CD4-positive, alpha-beta T cell treated with Interleukin-1 beta for 1 hour (primary cell): ENCODE measurements at regions not wholly inside any gene's neighbourhood (a gene's known extent, or its start where the extent isn't known, plus 50 kb on each side); places are given as distances from the start of the nearest gene placed in this dataset.

Experiments
- DNase-seq, 2 donors: peaks; one replicate each; pipeline ENCODE4 v3.0.0-alpha.2; 2020 to 2022

- peak; percentile 46 to 49 for DNase-seq
Observed at GRCh38 chr11:45092901-45093760, 53.3 kb upstream of the PRDM11 start.

- no peak for DNase-seq
Observed at GRCh38 chr11:45093761-45094455, 52.5 kb upstream of the PRDM11 start.

GRCh38 chr11:45094958-45095690 lies 51.3 kb upstream of the PRDM11 start:
- no peak for DNase-seq

GRCh38 chr11:45095691-45096010 lies 50.8 kb upstream of the PRDM11 start:
- DNase-seq: no peak

GRCh38 chr11:45096636-45097035 lies 49.8 kb upstream of the PRDM11 start:
- no peak for DNase-seq
